CD14-positive monocyte (primary cell): ENCODE measurements at regions not wholly inside any gene's neighbourhood (a gene's known extent, or its start where the extent isn't known, plus 50 kb on each side); places are given as distances from the start of the nearest gene placed in this dataset.

Experiments used
- DNase-seq, 3 donors: peaks; one replicate each; pipeline ENCODE4 v3.0.0-alpha.2; 2011 to 2022
- H2AFZ ChIP-seq: 2 replicates; pipeline ENCODE4 v1.6.0; 2012; ENCODE audit warnings: mild to moderate bottlenecking, low read depth, low read length, inconsistent platforms; ENCODE audit not compliant: insufficient read depth, poor library complexity, severe bottlenecking
- H3K27ac ChIP-seq, 2 donors: 1 replicate in 1 of 2; 2 replicates in 1 of 2; pipeline ENCODE4 v1.5.1; 2012 to 2013; ENCODE audit warnings: low read length in 2 of 2, control low read depth in 1 of 2, inconsistent platforms in 1 of 2, low read depth in 1 of 2, mild to moderate bottlenecking in 1 of 2
- H3K27me3 ChIP-seq, 2 donors: one replicate each; pipeline versions ENCODE4 v1.6.0 to v1.6.1; 2011 to 2013; ENCODE audit warnings: low read length in 2 of 2; ENCODE audit not compliant: control insufficient read depth in 2 of 2, insufficient read depth in 2 of 2
- H3K36me3 ChIP-seq, 2 donors: replicated peaks in 1 of 2; 1 replicate in 1 of 2; 2 replicates in 1 of 2; pipeline versions ENCODE4 v1.5.1 to v1.6.1; 2012 to 2013; ENCODE audit warnings: low read length in 2 of 2, control low read depth in 1 of 2, inconsistent platforms in 1 of 2, mild to moderate bottlenecking in 1 of 2; ENCODE audit not compliant: insufficient read depth in 2 of 2, control insufficient read depth in 1 of 2
- H3K4me1 ChIP-seq, 2 donors: 1 replicate in 1 of 2; 2 replicates in 1 of 2; pipeline versions ENCODE4 v1.5.1 to v1.6.1; 2012 to 2013; ENCODE audit warnings: low read length in 2 of 2, control low read depth in 1 of 2, inconsistent platforms in 1 of 2, mild to moderate bottlenecking in 1 of 2, moderate library complexity in 1 of 2; ENCODE audit not compliant: insufficient read depth in 2 of 2, control insufficient read depth in 1 of 2
- H3K4me2 ChIP-seq: replicated peaks from 2 replicates; pipeline ENCODE3; 2012; ENCODE audit warnings: low read length, moderate library complexity, mild to moderate bottlenecking; ENCODE audit not compliant: poor library complexity, severe bottlenecking; ENCODE audit errors: extremely low read depth
- H3K4me3 ChIP-seq, 3 experiments: fragments of 200-600 bp in 1 of 3; sonication (generic) in 1 of 3; replicated peaks in 1 of 3; 1 replicate in 2 of 3; 2 replicates in 1 of 3; pipeline ENCODE4 v1.5.1; 2011 to 2013; ENCODE audit warnings: low read length in 3 of 3, mild to moderate bottlenecking in 3 of 3, control low read depth in 2 of 3, low read depth in 2 of 3, inconsistent platforms in 1 of 3, moderate library complexity in 1 of 3
- H3K79me2 ChIP-seq: 2 replicates; pipeline ENCODE4 v1.6.0; 2012; ENCODE audit warnings: mild to moderate bottlenecking, control low read depth, inconsistent platforms, low read length, moderate library complexity; ENCODE audit not compliant: insufficient read depth
- H3K9ac ChIP-seq: 2 replicates; pipeline ENCODE4 v1.6.0; 2017; ENCODE audit warnings: low read length, mild to moderate bottlenecking; ENCODE audit not compliant: insufficient read depth, poor library complexity, severe bottlenecking
- H3K9me3 ChIP-seq, 2 donors: replicated peaks in 1 of 2; 1 replicate in 1 of 2; 2 replicates in 1 of 2; pipeline versions ENCODE4 v1.5.1 to v1.6.1; 2012 to 2013; ENCODE audit warnings: low read length in 2 of 2, control low read depth in 1 of 2; ENCODE audit not compliant: control insufficient read depth in 1 of 2, insufficient read depth in 1 of 2
- H4K20me1 ChIP-seq: 2 replicates; pipeline ENCODE4 v1.6.0; 2012; ENCODE audit warnings: mild to moderate bottlenecking, low read length, control low read depth, moderate library complexity; ENCODE audit not compliant: insufficient read depth
- H3K27ac Mint-ChIP-seq, 7 donors: one replicate each; pipeline ENCODE4 v1.8.0; 2020; ENCODE audit warnings: mild to moderate bottlenecking in 7 of 7, mixed read lengths in 7 of 7, moderate library complexity in 6 of 7, inconsistent platforms in 2 of 7
- H3K27me3 Mint-ChIP-seq, 3 donors: one replicate each; pipeline ENCODE4 v1.8.0; 2021 to 2022; ENCODE audit warnings: low read depth in 3 of 3, mild to moderate bottlenecking in 3 of 3, mixed read lengths in 3 of 3, moderate library complexity in 3 of 3, inconsistent platforms in 1 of 3
- H3K36me3 Mint-ChIP-seq, 2 donors: one replicate each; pipeline ENCODE4 v1.8.0; 2020; ENCODE audit warnings: mixed read lengths in 2 of 2, inconsistent platforms in 1 of 2, mild to moderate bottlenecking in 1 of 2
- H3K4me1 Mint-ChIP-seq: one replicate; pipeline ENCODE4 v1.8.0; 2020; ENCODE audit warnings: mild to moderate bottlenecking, mixed read lengths
- H3K4me3 Mint-ChIP-seq, 2 donors: one replicate each; pipeline ENCODE4 v1.8.0; 2020; ENCODE audit warnings: mild to moderate bottlenecking in 2 of 2, mixed read lengths in 2 of 2, moderate library complexity in 1 of 2
- H3K9me3 Mint-ChIP-seq, 7 donors: one replicate each; pipeline ENCODE4 v1.8.0; 2020 to 2022; ENCODE audit warnings: mixed read lengths in 7 of 7, mild to moderate bottlenecking in 6 of 7, moderate library complexity in 6 of 7, inconsistent platforms in 2 of 7
- WGBS: methylation state at CpG from one replicate; pipeline ENCODE4 v1.1.5; 2013; ENCODE audit warnings: missing lambda C conversion rate; ENCODE audit not compliant: insufficient coverage; 5-methylcytosine and 5-hydroxymethylcytosine counted together
- intact Hi-C, 2 donors: fragments of 100-400 bp; cut with micrococcal nuclease; formaldehyde crosslinking; loops; one replicate each; pipeline versions ENCODE4 v1.15.0 to v1.15.1; 2023
- TF ChIP-seq, protein P1 (sequence below): fragments of 200-600 bp; IDR thresholded peaks from one replicate; pipeline ENCODE4 v1.8.0; 2022; ENCODE audit warnings: antibody characterized with exemption, mild to moderate bottlenecking

GRCh38 chr3:194865061-194865460 lies 179.4 kb downstream of the FAM43A start:
- no peaks in the 10 kb centered on the region for H4K20me1 ChIP-seq
- Mint-ChIP-seq H3K4me1 (peaks cover 51% of the 10 kb centered on the region), H3K4me3 (peak overlapping the region in 1 of 2 donors; percentile 31), H3K27ac (peak overlapping the region; percentile 55 to 84 (median 81)), H3K36me3 (peaks cover 0 to 2% of the 10 kb centered on the region in 2 donors), H3K27me3 (peaks cover 1 to 3% (median 2%) of the 10 kb centered on the region in 3 donors), H3K9me3 (peaks cover 0 to 6% (median 2%) of the 10 kb centered on the region in 7 donors)
- H3K9ac ChIP-seq: no peak overlapping the region
- no peak overlapping the region for H3K4me2 ChIP-seq
- TF ChIP-seq, protein P1, sequence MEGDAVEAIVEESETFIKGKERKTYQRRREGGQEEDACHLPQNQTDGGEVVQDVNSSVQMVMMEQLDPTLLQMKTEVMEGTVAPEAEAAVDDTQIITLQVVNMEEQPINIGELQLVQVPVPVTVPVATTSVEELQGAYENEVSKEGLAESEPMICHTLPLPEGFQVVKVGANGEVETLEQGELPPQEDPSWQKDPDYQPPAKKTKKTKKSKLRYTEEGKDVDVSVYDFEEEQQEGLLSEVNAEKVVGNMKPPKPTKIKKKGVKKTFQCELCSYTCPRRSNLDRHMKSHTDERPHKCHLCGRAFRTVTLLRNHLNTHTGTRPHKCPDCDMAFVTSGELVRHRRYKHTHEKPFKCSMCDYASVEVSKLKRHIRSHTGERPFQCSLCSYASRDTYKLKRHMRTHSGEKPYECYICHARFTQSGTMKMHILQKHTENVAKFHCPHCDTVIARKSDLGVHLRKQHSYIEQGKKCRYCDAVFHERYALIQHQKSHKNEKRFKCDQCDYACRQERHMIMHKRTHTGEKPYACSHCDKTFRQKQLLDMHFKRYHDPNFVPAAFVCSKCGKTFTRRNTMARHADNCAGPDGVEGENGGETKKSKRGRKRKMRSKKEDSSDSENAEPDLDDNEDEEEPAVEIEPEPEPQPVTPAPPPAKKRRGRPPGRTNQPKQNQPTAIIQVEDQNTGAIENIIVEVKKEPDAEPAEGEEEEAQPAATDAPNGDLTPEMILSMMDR: no peak
- H3K36me3 ChIP-seq: no peaks in the 10 kb centered on the region
- no peak overlapping the region for H3K4me3 ChIP-seq
- DNase-seq: no peak
- no peaks in the 10 kb centered on the region for H3K79me2 ChIP-seq
- H3K27ac ChIP-seq: peak overlapping the region in 1 of 2 donors; percentile 68
- WGBS: 94% methylated on average over 3 of the region's 3 CpGs
- H2AFZ ChIP-seq: no peak overlapping the region
- H3K4me1 ChIP-seq: peaks cover 48 to 51% of the 10 kb centered on the region in 2 donors
- intact Hi-C loops: no loop called here
- no peaks in the 10 kb centered on the region for H3K9me3 ChIP-seq
- no peaks in the 10 kb centered on the region for H3K27me3 ChIP-seq

DNA sequence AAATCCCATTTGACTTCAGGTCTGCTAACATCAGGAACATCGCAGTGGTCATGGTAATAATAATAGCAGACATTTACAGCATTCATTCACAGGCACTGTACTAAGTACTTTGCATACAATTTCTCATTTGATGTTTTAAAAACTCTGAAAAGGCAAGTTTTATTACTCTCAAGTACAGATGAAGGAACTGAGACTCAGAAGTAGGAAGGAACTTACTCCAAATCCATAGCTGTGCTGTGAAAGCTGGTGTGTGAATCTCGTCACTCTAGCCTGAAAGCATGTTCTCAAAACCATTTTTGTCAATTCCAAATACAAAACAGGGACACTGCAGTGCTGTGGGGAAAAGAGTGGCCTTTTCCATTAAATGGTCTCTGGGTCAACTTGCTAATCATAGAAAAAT lies 179.9 kb downstream of the FAM43A start:
- Mint-ChIP-seq H3K4me3 (no peak overlapping the region), H3K4me1 (peaks cover 51% of the 10 kb centered on the region), H3K36me3 (peaks cover 0 to 2% of the 10 kb centered on the region in 2 donors), H3K9me3 (peaks cover 0 to 6% (median 2%) of the 10 kb centered on the region in 7 donors), H3K27ac (peak overlapping the region; percentile 55 to 85 (median 82)), H3K27me3 (peaks cover 1 to 3% (median 2%) of the 10 kb centered on the region in 3 donors)
- H3K4me1 ChIP-seq: peaks cover 47 to 54% of the 10 kb centered on the region in 2 donors
- TF ChIP-seq, protein P1: no peak
- no peaks in the 10 kb centered on the region for H3K36me3 ChIP-seq
- no peaks in the 10 kb centered on the region for H3K9me3 ChIP-seq
- WGBS: no CpG with 5 or more reads among the region's 2 CpGs
- H3K27me3 ChIP-seq: no peaks in the 10 kb centered on the region
- no peak overlapping the region for H3K4me2 ChIP-seq
- DNase-seq: peak in 2 of 3 donors; percentile 45 to 47
- no peak overlapping the region for H2AFZ ChIP-seq
- no peak overlapping the region for H3K4me3 ChIP-seq
- no peak overlapping the region for H3K9ac ChIP-seq
- peak overlapping the region in 1 of 2 donors; percentile 68 for H3K27ac ChIP-seq
- H3K79me2 ChIP-seq: no peaks in the 10 kb centered on the region
- intact Hi-C loops: no loop called here
- no peaks in the 10 kb centered on the region for H4K20me1 ChIP-seq
